Smooth muscle cell (in vitro differentiated cells): ENCODE measurements at regions not wholly inside any gene's neighbourhood (a gene's known extent, or its start where the extent isn't known, plus 50 kb on each side); places are given as distances from the start of the nearest gene placed in this dataset.

Experiments used
- DNase-seq: peaks from one replicate; lab custom pipeline; 2025; ENCODE audit not compliant: unreplicated experiment; lab: John Stamatoyannopoulos, UW
- H2AFZ ChIP-seq: fragments of 200-600 bp; sonication (generic); 2 replicates; pipeline ENCODE4 v1.6.0; 2016; ENCODE audit warnings: antibody characterized with exemption, low read depth, mild to moderate bottlenecking
- H3F3A ChIP-seq: fragments of 200-600 bp; sonication (generic); 2 replicates; pipeline ENCODE4 v1.6.0; 2017; ENCODE audit warnings: antibody characterized with exemption, low read depth
- H3K27ac ChIP-seq: fragments of 200-600 bp; sonication (generic); 2 replicates; pipeline ENCODE4 v1.5.1; 2016; ENCODE audit warnings: low read depth, mild to moderate bottlenecking
- H3K27me3 ChIP-seq: fragments of 200-600 bp; sonication (generic); 2 replicates; pipeline ENCODE4 v1.6.1; 2016; ENCODE audit warnings: low read depth, mild to moderate bottlenecking
- H3K36me3 ChIP-seq: fragments of 200-600 bp; sonication (generic); 2 replicates; pipeline ENCODE4 v1.5.1; 2016; ENCODE audit warnings: low read depth
- H3K4me1 ChIP-seq: fragments of 200-600 bp; sonication (generic); 2 replicates; pipeline ENCODE4 v1.5.1; 2016; ENCODE audit warnings: low read depth
- H3K4me2 ChIP-seq: fragments of 200-600 bp; sonication (generic); 2 replicates; pipeline ENCODE4 v1.6.0; 2016; ENCODE audit warnings: mild to moderate bottlenecking
- H3K4me3 ChIP-seq: fragments of 200-600 bp; sonication (generic); 2 replicates; pipeline ENCODE4 v1.5.1; 2016; ENCODE audit warnings: mild to moderate bottlenecking
- H3K79me2 ChIP-seq: fragments of 200-600 bp; sonication (generic); 2 replicates; pipeline ENCODE4 v1.6.0; 2016; ENCODE audit warnings: low read depth, mild to moderate bottlenecking
- H3K9ac ChIP-seq: fragments of 200-600 bp; sonication (generic); 2 replicates; pipeline ENCODE4 v1.6.0; 2016; ENCODE audit warnings: low read depth
- H3K9me3 ChIP-seq: fragments of 200-600 bp; sonication (generic); replicated peaks from 2 replicates; pipeline ENCODE4 v1.5.1; 2016; ENCODE audit warnings: low read depth
- H4K20me1 ChIP-seq: fragments of 200-600 bp; sonication (generic); 2 replicates; pipeline ENCODE4 v1.6.0; 2016; ENCODE audit warnings: low read depth
- CTCF ChIP-seq: fragments of 200-600 bp; sonication (generic); IDR thresholded peaks from 2 replicates; pipeline ENCODE4 v1.5.1; 2017; ENCODE audit warnings: borderline replicate concordance, mild to moderate bottlenecking, antibody characterized with exemption; ENCODE audit not compliant: insufficient read depth, poor library complexity, severe bottlenecking
- WGBS: methylation state at CpG from one replicate; pipeline ENCODE4 v1.1.7; 2016; ENCODE audit warnings: low lambda C conversion rate; 5-methylcytosine and 5-hydroxymethylcytosine counted together

DNA sequence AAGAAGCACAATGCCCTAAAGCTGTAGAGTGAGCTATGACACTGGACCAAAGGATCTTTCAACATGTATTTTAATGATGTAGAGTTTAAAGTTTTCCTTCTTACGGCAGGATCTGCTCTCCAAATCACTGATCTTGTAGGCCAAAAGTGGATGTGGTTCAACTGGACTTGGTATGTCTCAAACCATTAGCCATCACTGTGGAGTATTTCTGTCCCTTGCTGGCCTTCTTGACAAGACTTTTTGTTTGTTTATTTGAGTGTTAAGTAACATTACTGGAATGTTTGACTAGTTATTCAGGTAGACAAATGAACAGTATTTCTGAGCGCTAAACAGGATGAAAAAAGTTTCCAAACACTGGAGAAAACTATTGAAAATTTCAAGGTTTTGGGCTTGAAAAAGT is 472.7 kb upstream of the CFAP20DC start:
- TF ChIP-seq CTCF = no peak
- Histone ChIP-seq H4K20me1 (no peaks in the 10 kb centered on the region), H3K9me3 (no peaks in the 10 kb centered on the region), H3K4me1 (no peaks in the 10 kb centered on the region), H3F3A (no peaks in the 10 kb centered on the region), H3K27ac (no peak overlapping the region), H3K27me3 (no peaks in the 10 kb centered on the region), H3K4me2 (no peak overlapping the region), H3K4me3 (no peak overlapping the region), H3K79me2 (no peaks in the 10 kb centered on the region), H3K9ac (no peak overlapping the region), H2AFZ (no peak overlapping the region), H3K36me3 (no peaks in the 10 kb centered on the region)
- no peak for DNase-seq
- WGBS = 99% methylated on average over 2 of the region's 2 CpGs

DNA sequence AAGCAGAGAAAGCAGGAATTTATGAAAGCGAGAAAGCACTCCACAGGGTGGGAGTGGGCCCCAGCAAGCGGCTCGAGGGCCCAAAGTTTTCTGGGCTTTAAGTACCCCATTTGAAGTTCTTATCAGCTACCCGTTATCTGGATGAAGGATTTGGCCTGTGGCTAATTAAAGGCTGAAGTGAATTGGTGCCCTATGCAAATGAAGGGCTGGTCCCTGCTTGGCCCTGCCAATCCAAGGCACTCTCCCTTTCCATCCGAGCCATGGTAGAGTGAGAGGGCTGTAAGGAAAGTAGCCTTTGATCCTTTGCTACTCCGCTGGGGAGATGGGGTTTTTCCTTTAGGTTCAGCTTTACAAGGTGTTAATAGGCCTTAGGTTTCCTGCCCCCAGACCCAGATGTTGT is 469.3 kb upstream of the CFAP20DC start:
- WGBS = 64% methylated on average over 6 of the region's 6 CpGs
- H3K27me3 ChIP-seq = no peaks in the 10 kb centered on the region
- H4K20me1 ChIP-seq = no peaks in the 10 kb centered on the region
- H3F3A ChIP-seq = no peaks in the 10 kb centered on the region
- no peaks in the 10 kb centered on the region for H3K36me3 ChIP-seq
- no peak overlapping the region for H3K27ac ChIP-seq
- no peaks in the 10 kb centered on the region for H3K79me2 ChIP-seq
- H3K9me3 ChIP-seq = no peaks in the 10 kb centered on the region
- no peak overlapping the region for H3K9ac ChIP-seq
- TF ChIP-seq CTCF = no peak
- no peaks in the 10 kb centered on the region for H3K4me1 ChIP-seq
- no peak for DNase-seq
- H2AFZ ChIP-seq = no peak overlapping the region
- H3K4me2 ChIP-seq = no peak overlapping the region
- no peak overlapping the region for H3K4me3 ChIP-seq

- WGBS = 75% methylated on average over 14 of the region's 14 CpGs
- no peak for TF ChIP-seq CTCF
- Histone ChIP-seq H3K4me2 (no peak overlapping the region), H3K4me3 (no peak overlapping the region), H3K79me2 (no peaks in the 10 kb centered on the region), H2AFZ (no peak overlapping the region), H3K27me3 (no peaks in the 10 kb centered on the region), H3K27ac (no peak overlapping the region), H3K36me3 (no peaks in the 10 kb centered on the region), H3K4me1 (no peaks in the 10 kb centered on the region), H3K9me3 (no peaks in the 10 kb centered on the region), H3F3A (no peaks in the 10 kb centered on the region), H4K20me1 (no peaks in the 10 kb centered on the region), H3K9ac (no peak overlapping the region)
- DNase-seq = no peak
These were observed 468.6 kb upstream of the CFAP20DC start for GRCh38 chr3:59518283-59519055.

DNA sequence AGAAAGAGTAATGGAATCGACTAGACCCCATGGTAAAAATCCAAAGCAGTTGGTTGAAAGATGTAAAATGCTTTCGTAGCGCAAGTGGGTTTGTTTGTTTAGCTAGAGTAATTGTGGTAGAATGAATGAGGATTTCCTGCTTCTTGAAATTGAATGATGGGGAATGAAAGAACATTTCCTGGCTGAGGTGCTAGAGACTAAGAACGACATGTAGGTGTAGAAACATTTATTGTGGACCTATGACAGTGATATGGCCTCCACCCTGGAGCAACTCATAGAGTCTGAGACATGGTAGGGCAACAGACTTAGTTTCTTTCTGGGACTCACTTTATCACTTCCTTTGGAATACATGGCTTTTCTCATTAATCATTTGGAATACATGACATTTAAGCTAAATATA is 467.6 kb upstream of the CFAP20DC start:
- Histone ChIP-seq H3F3A (no peaks in the 10 kb centered on the region), H3K4me2 (no peak overlapping the region), H3K27me3 (no peaks in the 10 kb centered on the region), H4K20me1 (no peaks in the 10 kb centered on the region), H3K79me2 (no peaks in the 10 kb centered on the region), H3K27ac (no peak overlapping the region), H3K36me3 (no peaks in the 10 kb centered on the region), H3K9me3 (no peaks in the 10 kb centered on the region), H2AFZ (no peak overlapping the region), H3K4me3 (no peak overlapping the region), H3K4me1 (no peaks in the 10 kb centered on the region), H3K9ac (no peak overlapping the region)
- TF ChIP-seq CTCF = no peak
- DNase-seq = no peak
- 93% methylated on average over 4 of the region's 4 CpGs for WGBS
